Psoas muscle (tissue), 7 donors: ENCODE measurements at regions not wholly inside any gene's neighbourhood (a gene's known extent, or its start where the extent isn't known, plus 50 kb on each side); places are given as distances from the start of the nearest gene placed in this dataset.

Experiments used
- ATAC-seq, 4 donors: fragments of 200-7000 bp; cut with Tn5 transposase; one replicate each; pipeline ENCODE4 v1.9.1; 2020; ENCODE audit warnings: moderate library complexity in 3 of 4, mild to moderate bottlenecking in 2 of 4
- DNase-seq, 2 donors: peaks; one replicate each; pipeline ENCODE4 v3.0.0-alpha.2; 2020
- H3K27ac ChIP-seq: fragments of 200-600 bp; one replicate; pipeline ENCODE4 v1.8.0; 2022
- H3K27me3 ChIP-seq, 3 donors: fragments of 200-600 bp in 1 of 3; one replicate each; pipeline versions ENCODE4 v1.6.1 to v1.8.0; 2013 to 2022; ENCODE audit warnings: low read length in 2 of 3, mild to moderate bottlenecking in 2 of 3, moderate library complexity in 1 of 3; ENCODE audit not compliant: insufficient read depth in 3 of 3
- H3K36me3 ChIP-seq, 2 donors: fragments of 200-600 bp in 1 of 2; one replicate each; pipeline versions ENCODE4 v1.6.1 to v1.8.0; 2013 to 2022; ENCODE audit warnings: low read depth in 1 of 2, mild to moderate bottlenecking in 1 of 2, moderate library complexity in 1 of 2; ENCODE audit not compliant: insufficient read depth in 1 of 2
- H3K4me1 ChIP-seq: fragments of 200-600 bp; one replicate; pipeline ENCODE4 v1.8.0; 2022
- H3K4me3 ChIP-seq: fragments of 200-600 bp; one replicate; pipeline ENCODE4 v1.8.0; 2022; ENCODE audit warnings: mild to moderate bottlenecking
- H3K9me3 ChIP-seq: fragments of 200-600 bp; one replicate; pipeline ENCODE4 v1.8.0; 2022
- CTCF ChIP-seq: fragments of 200-600 bp; IDR thresholded peaks from one replicate; pipeline ENCODE4 v1.8.0; 2022; ENCODE audit warnings: antibody characterized with exemption
- whole genome bisulfite sequencing, 3 donors: extraction: QIAGEN DNeasy Blood & Tissue Kit; methylation state at CpG; one replicate each; pipeline versions ENCODE4 v1.1.6 to v1.1.7; 2013; 5-methylcytosine and 5-hydroxymethylcytosine counted together
- intact Hi-C, 2 donors: fragments of 100-400 bp; cut with DNase I; formaldehyde crosslinking; loops; one replicate each; pipeline versions ENCODE4 v1.11.0 to v1.14.2; 2022
- donor health status: healthy with polysubstance abuse.
- donor health status: DM: no; HTN: no; CAD: no; lungs with moderate emphysema.
- donor health status: Bipolar disorder and iron deficiency.
- donor health status: healthy.
- donor health status: DM: yes; HTN: yes; CAD: no.
- donor health status: DM: no; HTN: no; CAD: no.
- donor health status: DM: yes; HTN: yes; CAD: no.

- ATAC-seq (no peak), DNase-seq (no peak)
- intact Hi-C loops, result no loop called here
- 83 to 86% (median 85%) methylated on average over 3 of the region's 3 CpGs for WGBS, 3 donors
- Histone ChIP-seq H3K27me3 (peaks cover 0 to 3% (median 2%) of the 10 kb centered on the region in 3 donors), H3K4me1 (no peaks in the 10 kb centered on the region), H3K4me3 (no peak overlapping the region), H3K27ac (no peak overlapping the region), H3K9me3 (no peaks in the 10 kb centered on the region), H3K36me3 (no peaks in the 10 kb centered on the region)
- no peak for TF ChIP-seq CTCF
These were observed 266.2 kb downstream of the MED10 start for GRCh38 chr5:6112125-6112524.

- Histone ChIP-seq H3K4me3 (no peak overlapping the region), H3K9me3 (no peaks in the 10 kb centered on the region), H3K36me3 (no peaks in the 10 kb centered on the region), H3K27ac (no peak overlapping the region), H3K4me1 (no peaks in the 10 kb centered on the region), H3K27me3 (peaks cover 0 to 3% (median 2%) of the 10 kb centered on the region in 3 donors)
- DNase-seq, result no peak
- 84 to 88% (median 85%) methylated on average over 6 of the region's 6 CpGs for WGBS, 3 donors
- ATAC-seq, result no peak
- TF ChIP-seq CTCF, result no peak
- intact Hi-C loops, result no loop called here
These were observed 267.2 kb downstream of the MED10 start for GRCh38 chr5:6111131-6111530.

GRCh38 chr5:6110441-6111005 is 267.8 kb downstream of the MED10 start:
- H3K4me1 ChIP-seq, result no peaks in the 10 kb centered on the region
- no peak for TF ChIP-seq CTCF
- WGBS, 3 donors, result 83 to 89% (median 85%) methylated on average over 6 to 8 of the region's 8 CpGs
- peaks cover 0 to 2% (median under 1%) of the 10 kb centered on the region in 3 donors for H3K27me3 ChIP-seq
- no peaks in the 10 kb centered on the region for H3K36me3 ChIP-seq
- H3K9me3 ChIP-seq, result no peaks in the 10 kb centered on the region
- no peak for ATAC-seq
- no peak for DNase-seq
- intact Hi-C loops, result no loop called here
- H3K4me3 ChIP-seq, result no peak overlapping the region
- no peak overlapping the region for H3K27ac ChIP-seq

- DNase-seq (no peak), ATAC-seq (no peak)
- Histone ChIP-seq H3K4me1 (no peaks in the 10 kb centered on the region), H3K4me3 (no peak overlapping the region), H3K36me3 (no peaks in the 10 kb centered on the region), H3K9me3 (no peaks in the 10 kb centered on the region), H3K27me3 (peaks cover 0 to 2% (median 0%) of the 10 kb centered on the region in 3 donors), H3K27ac (no peak overlapping the region)
- intact Hi-C loops, result no loop called here
- WGBS, 3 donors, result 81 to 82% (median 82%) methylated on average over 11 of the region's 11 CpGs
- no peak for TF ChIP-seq CTCF
These were observed 269.1 kb downstream of the MED10 start for GRCh38 chr5:6108981-6109825.
